ENCODE measurements at regions not wholly inside any gene's neighbourhood (a gene's known extent, or its start where the extent isn't known, plus 50 kb on each side); places are given as distances from the start of the nearest gene placed in this dataset.

GRCh38 chr2:78654941-78655340 is 370.6 kb upstream of the REG3G start:
- TF ChIP-seq, protein P1, sequence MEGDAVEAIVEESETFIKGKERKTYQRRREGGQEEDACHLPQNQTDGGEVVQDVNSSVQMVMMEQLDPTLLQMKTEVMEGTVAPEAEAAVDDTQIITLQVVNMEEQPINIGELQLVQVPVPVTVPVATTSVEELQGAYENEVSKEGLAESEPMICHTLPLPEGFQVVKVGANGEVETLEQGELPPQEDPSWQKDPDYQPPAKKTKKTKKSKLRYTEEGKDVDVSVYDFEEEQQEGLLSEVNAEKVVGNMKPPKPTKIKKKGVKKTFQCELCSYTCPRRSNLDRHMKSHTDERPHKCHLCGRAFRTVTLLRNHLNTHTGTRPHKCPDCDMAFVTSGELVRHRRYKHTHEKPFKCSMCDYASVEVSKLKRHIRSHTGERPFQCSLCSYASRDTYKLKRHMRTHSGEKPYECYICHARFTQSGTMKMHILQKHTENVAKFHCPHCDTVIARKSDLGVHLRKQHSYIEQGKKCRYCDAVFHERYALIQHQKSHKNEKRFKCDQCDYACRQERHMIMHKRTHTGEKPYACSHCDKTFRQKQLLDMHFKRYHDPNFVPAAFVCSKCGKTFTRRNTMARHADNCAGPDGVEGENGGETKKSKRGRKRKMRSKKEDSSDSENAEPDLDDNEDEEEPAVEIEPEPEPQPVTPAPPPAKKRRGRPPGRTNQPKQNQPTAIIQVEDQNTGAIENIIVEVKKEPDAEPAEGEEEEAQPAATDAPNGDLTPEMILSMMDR (conservative IDR thresholded peaks at IDR 0.05; ENCODE audit: low read length), result no peak
- no peak for TF ChIP-seq EZH2phosphoT487 (IDR thresholded peaks at IDR 0.05; ENCODE audit: borderline replicate concordance)

Data from Loucy (cell line).